Stimulated activated CD4-positive, alpha-beta T cell treated with anti-CD3 and anti-CD28 coated beads, TNF-alpha, amount 100 ng/mL, for 1 hour (primary cell): ENCODE measurements at regions not wholly inside any gene's neighbourhood (a gene's known extent, or its start where the extent isn't known, plus 50 kb on each side); places are given as distances from the start of the nearest gene placed in this dataset.

Source experiments
- DNase-seq, 3 donors: peaks; one replicate each; pipeline ENCODE4 v3.0.0-alpha.2; 2020; ENCODE audit warnings: low read depth in 3 of 3, low spot score in 1 of 3

DNA sequence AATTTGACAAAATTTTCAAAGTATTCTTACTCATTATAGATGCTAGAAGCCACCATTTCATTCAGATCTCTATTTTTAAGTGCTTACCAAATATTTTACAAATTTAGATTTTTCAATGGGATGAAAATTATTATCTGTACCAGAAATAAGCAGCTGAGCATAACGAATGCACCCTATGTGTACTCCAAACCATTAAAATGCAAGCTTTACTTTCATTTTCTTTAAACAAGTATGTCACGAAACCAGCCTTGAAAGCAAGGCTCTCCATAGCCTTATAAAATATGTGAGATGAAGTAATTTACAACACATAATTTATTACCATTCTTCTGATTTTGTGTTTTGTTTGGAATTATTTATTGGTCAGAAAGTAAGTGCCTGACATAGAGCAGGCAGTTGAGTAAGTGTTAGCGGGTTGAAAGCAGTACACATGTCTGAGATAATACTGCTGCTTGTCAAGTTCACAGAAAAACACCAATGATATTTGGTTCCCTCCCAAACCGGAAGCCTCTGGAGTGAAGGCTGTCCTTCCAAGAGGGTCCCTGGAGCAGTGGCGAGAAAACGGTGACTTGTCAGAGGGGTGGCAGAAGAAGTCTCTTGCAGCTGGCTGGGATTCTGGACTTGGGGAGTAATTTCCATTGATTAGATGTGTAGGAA, 322.7 kb upstream of the PFKP start:
- no peak for DNase-seq

DNA sequence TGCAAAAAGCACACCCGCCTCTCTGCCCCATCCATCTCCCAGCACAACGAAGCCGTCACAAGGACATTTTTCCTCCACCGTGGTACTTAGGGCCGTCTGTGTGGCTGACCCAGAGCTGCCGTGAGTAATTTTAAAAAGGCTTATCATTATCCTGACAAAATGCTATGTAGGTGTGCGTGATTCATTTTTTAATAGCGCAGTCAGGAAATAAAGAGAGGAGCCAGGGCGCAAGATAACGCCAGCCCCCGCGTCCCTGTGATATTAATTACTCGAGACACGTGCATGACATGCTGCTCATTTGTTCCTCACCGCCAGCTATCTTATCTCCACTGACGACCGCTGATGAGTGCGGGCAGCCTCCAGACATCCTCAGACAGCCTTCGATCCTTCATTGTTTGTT, 332.7 kb upstream of the PFKP start:
- no peak for DNase-seq

DNA sequence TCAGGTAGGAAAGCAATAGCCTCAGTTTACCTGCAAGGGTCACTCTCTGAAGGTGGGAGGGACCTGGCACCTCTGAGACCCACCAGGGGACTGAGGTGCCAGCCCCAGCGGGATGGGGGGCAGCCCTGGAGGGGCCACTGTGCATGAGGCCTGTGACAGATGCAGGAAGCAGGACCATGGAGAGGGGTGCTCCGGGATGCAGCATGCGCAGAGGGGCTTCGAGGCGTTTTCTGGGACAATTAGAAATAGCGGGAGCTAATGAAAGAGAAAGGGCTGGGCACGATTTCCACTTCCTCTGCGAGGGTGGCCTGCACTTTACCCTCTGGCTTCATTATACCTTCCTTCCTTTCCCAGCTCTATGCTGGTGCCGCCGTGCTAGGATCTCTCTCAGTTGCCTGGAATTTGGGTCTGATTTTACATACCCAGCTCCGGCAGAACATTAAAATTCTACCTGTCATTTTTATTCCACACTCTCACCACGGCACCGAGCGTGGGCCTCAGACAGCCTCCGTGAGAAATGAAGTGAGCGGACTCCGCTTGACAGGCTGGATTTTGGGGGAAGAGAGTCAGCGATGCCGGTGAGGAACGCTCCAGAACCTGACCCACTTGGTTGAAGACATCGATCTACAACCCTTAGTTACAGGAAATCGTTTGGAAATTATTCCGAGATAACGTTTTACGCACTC, 333.9 kb upstream of the PFKP start:
- no peak for DNase-seq

DNA sequence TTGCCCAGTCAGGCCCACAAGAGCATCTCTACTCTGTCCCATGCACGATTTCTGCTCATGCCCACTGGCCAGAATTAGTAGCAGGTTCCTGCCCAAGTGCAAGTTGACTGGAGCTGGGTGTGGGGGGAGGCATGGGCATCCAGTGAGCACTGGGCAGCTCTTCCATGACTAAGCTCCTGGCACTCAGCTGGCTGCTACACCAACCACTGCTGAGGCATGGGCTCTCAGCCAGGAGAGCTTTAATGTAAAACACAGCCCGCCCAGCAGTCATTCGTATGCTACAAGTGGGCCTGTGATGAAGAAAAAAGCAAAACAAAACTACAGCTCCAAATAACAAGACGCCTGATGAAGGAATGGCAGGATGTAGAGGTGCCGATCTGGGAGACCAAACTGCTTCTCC, 335.4 kb upstream of the PFKP start:
- no peak for DNase-seq

DNA sequence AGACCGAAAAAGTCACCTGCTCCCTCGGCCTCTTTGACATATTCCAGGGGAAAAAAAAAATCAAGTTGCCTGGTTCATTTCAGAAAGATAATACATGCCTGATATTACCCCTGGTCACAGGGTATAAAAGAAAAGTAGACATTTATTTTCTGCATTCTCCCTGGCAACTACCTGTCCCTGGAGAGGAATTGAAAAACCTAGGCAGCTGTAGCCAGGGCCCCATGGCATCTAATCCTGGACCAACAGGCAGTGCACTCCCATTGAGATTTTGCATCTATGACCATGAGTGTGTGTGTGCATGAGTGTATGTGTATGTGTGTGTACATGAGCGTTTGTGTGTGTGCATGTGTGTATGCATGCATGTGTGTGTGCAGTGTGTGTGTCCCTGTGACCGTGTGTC, 338.2 kb upstream of the PFKP start:
- no peak for DNase-seq

DNA sequence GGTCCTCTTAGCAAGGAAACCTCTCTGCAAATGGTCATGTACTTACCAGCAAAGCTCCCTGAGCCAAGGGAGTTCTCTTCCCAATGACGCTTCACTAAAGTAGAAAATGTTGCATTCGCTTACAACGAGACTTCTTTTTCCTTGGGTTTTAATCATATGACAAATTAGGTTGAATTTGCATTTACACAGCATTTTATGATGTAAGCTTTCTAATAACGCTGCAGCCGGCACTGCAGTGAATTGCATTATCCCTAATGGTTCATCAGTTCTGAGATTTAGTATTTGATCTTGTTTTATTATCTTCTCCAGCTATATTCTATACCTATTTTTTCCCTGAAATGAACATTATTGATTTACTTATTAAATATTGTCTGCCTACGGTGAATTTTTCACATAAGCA, 339.3 kb upstream of the PFKP start:
- DNase-seq = no peak

DNA sequence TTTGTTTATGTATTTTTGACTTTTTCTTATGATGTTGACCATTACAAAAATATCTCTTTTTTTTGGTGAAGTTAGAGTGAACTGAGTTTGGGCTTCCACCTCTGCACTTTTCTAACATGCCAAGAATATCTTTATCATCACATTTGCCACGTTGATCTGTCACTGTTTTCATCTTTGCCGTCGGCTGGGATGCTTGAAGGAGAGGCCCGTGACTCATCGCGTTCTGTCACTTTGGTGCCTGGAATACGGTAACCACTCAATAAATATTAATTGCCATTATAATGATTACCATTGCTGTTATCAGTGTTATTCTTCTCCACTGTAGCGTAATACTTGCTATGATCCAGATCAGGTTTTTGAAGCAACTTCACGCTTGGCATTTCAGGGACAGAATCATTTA, 350.8 kb upstream of the PFKP start:
- DNase-seq = no peak

DNA sequence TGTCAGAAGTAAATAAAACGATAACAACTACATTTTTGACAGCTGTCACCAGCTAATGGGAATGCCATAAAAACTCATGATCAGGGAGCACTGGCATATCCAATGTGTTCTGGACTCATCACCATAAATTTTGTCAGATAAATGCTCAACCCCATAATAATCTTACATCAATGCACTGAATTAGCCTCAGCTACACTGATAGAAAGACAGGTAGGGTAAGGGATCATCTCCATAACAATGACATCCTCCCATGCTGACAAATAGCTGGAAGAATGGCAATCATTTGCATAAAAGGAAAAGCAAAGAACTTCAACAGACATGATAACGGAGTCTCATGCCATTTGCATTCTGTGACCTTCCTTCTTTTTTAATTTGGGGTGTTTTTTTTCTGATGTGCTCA, 352.8 kb upstream of the PFKP start:
- no peak for DNase-seq

DNA sequence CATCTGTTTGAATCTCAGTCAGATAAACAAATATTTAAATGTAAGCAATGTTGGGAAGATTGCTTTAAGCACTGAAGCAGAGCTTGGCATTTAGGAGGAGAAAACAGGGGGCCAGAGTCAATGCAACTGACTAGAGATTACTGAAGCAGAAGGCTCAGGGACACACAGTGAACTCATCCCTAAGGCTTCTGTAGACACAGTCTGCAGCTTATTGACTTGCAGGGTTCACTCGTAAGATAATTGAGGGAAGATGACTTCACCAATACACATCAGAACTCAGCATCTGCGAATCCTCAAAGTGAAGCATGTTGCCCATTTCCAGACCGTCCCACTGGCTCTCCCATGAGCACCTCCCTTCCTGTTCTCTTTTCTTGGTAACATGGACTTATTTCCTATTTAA, 363.4 kb upstream of the PFKP start:
- no peak for DNase-seq

DNA sequence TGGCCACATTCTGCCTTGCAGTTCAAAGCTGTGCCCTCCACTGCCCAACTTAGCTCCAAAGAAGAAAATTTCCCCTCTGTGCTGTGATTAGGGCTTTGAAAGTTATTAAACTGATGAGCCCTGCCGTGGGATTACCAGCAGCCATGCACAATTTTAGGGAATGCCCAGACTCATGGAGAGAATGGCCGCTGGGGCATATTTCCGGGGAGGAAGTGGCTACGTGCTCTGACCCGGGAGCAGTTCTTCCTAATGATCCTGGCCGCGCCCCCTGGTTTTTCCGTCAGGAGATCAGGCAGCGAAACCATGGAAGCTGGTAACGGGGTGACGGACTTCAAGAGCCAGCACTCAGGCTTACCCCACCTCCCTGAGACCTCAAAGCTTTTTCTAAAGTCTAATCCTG, 365.5 kb upstream of the PFKP start:
- no peak for DNase-seq

DNA sequence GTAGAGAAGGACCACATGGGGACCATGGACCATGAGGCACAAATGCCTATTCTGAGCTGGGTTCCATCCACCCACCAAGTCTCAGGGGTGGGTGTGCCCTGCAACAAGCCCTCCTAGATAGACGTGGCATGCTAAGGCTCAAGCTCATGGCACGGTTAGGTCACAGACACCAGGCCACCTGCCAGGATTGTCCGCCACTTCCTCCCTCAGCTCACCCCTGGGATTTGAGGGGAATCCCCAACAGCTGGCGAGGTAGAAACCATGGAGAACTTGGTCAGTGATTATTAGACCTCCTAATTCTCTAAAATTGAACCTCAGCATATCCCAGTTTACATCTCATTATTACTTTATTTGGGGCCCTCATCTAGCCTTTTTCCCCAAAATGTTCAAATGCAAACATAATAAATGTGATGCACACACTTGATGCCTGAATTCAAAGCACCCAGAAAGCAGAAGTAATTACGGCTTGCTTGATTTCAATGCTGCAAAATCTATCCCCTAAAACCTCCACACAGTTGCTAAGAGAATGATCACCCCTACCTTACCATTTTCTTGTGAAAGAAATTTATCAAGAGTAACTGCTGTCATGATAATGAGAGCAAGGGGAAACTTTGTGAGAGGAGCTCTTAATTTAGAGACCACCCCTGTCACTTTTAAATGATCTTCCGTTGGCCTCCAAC, 366.6 kb upstream of the PFKP start:
- no peak for DNase-seq

DNA sequence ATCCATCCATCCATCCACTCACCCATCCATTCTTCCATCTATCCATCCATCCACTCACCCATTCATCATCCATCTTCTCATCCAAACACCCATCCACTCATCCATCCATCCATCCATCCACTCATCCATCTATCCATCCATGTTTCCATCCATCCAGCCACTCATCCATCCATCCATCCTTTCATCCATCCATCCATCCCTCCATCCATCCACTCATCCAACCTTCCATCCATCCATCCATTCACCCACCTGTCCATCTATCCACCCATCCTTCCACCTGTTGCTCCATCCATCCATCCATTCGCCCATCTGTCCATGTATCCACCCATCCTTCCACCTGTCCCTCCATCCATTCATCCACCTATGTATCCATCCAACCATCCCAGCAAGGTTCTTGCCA, 378.4 kb upstream of the PFKP start:
- DNase-seq = no peak

DNA sequence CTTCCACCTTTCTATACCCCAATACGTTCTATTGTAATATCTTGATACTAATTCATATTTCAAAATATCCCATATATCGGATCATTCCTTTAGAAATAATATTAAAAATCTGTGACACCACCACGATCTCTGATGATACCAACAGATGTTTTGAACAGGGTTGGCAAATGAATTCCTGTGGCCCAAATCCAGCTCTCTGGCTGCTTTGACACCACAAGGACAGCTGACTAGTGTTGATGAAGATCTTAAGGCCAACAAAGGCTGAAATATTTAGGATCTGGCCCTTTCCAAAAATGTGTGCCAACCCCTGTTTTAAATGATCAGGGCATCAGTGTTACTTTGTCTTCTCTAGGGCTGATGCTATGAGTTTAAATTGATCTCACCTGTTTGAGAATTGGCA, 380.7 kb upstream of the PFKP start:
- no peak for DNase-seq

DNA sequence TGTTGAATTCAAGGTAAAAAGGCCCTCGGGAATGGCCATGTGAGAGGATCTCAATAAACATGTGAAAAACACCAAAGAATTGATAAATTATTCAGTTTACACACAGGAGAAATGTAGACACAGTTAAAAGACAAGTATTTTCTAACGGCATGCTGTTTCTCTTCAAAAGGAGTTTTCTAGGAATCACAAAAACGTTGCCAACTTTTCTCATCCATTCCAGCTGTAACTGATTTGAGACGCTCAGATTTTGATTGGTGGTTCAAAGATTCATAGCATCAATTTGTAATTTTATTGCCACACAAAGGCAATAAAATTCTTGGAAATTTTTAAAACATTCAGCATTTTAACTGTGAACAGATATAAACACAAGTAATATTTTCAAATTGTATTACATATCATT, 384.9 kb upstream of the PFKP start:
- no peak for DNase-seq

DNA sequence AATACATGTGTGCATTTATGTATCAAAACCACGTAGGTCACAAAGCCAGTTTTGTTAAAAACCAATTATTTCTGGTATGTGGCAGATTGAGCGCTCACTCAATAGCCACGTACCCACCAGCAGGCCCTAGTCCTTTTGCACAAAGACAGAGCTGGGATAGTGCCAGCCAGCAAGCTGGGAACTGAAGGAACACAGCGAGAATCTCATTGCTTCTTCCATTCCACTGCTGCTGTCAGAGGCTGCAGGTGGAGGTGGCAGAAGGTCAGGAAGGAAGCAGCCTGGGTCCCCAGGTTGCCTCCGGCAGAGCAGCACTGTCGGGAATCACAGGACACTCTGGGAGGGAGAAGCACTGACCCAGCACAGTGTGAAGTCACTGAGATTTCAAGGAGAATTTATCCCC, 385.5 kb upstream of the PFKP start:
- no peak for DNase-seq

DNA sequence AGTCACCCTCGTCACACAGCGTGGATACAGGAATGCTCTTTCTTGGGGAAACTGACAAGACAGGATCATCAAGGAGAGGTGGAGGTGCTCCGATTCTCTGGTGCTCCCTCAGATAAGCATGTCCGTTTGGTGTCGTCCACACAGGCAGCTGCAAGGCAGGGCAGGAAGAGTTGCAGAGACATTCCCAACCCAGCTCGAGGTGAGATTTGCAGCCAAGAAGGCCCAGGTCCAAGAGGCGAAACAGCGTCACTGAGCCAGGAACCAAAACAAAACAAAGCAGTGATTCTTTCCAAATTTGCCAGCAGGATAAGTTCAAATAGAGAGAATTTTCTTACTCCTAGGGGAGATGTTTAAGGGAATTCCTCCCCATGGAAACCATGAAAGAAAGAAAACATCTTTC, 386.5 kb upstream of the PFKP start:
- DNase-seq = no peak

DNA sequence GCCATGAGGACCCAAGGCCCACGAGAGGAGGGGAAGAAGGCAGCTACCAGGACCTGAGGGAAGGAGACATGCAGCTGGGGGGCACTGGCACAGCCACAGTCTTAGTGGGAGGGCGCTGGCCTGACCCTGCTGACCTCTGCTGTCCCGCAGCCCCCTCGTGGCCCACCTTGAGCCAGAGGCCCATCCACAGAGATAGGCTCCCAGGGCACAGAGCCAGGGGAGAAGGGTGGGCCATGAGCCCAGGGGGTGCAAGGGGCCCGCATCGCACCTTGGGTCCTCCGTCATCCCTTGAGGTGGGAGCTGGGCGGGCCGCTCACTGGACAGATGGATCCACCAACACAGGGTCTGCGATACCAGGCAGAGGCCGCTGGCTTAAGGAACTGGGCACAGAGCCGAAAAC, 387.7 kb upstream of the PFKP start:
- no peak for DNase-seq

DNA sequence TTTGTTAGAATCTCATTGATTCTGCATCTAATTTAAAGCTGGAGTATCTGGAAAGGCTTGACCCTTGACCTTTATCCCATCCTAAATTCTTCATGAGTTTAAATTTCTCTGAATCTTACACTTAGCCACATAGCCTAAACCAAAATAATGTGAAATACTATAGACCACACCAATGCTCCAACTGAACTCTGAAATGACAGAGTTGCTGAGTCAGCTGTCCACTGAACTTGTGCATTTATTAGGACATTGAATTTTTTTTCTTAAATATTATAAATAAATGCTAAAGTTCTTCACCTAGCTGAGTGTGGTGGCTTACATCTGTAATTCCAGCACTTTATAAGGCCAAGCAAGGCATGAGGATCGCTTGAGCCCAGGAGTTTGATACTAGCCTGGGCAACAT, 390.9 kb upstream of the PFKP start:
- no peak for DNase-seq

DNA sequence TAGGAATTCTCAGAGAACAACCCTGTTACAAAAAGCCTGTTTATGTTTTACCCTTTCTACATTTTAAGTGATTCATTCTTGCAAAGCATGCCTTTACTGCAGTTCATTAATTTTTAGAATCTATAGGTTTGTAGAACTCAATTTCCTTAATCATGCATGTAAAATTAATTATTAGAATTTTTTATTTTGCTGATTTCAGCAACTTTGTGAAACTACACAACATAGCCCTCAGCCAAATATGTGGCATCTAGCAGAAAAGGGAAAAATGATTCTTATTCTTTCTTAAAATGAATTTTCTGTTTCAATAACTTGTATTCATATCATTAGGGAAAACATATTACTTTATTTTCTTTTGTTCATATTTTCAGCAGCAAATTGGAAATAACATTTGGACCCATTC, 392.9 kb upstream of the PFKP start:
- no peak for DNase-seq

DNA sequence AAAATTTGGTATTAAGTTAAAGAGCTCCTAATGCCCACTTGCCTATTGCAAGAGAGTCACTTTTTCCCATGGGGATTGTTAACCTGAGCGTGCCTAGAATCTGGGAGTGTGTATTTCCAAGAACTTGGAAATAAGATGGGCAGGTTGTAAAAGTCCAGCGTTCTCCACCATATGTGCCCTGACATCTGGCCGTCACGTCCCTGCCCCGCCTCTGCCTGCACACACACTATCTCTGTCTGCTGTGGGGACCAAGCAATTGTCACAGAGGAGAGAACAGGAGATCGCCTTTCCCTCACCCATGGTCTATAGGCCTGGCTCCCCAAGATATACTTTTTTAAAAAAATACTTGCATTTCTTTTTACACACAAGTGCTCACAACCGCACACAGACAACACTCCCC, 396.5 kb upstream of the PFKP start:
- DNase-seq = no peak

DNA sequence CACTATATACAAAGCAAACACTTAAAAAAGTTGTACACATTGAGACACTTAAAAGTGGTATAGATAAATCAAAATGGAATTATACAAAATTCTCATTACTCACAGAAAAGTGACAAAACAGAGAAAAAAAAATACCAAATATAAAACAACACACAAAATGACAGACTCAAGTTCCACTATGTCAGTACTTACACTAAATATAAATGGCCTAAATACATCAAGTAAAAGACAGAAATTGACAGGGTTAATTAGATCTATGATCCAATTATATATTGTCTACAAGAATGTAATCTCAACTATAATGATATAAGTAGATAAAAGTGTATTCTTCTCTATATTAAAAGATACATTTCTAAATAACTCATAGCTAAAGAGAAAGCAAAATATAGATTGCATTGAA, 401.6 kb upstream of the PFKP start:
- DNase-seq = no peak

DNA sequence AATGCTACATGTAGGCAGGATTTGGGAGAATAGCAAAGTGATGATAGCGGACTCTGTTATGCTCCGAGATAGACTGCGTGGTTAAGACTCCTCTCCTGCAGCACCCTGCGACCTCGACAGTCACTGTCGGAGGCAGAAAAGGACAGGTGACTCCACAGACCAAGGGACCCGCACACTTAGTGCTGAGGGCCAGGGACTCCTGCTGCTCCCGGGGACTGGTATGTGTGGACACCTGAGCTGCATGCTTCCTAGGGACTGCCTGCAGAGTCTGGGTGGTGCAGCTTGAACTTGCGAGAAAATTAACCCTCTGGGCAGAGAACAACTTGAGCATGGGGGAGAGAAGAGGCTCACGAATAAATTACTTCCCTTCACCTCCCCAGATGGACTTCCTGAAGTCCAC, 407.1 kb upstream of the PFKP start:
- DNase-seq = no peak

DNA sequence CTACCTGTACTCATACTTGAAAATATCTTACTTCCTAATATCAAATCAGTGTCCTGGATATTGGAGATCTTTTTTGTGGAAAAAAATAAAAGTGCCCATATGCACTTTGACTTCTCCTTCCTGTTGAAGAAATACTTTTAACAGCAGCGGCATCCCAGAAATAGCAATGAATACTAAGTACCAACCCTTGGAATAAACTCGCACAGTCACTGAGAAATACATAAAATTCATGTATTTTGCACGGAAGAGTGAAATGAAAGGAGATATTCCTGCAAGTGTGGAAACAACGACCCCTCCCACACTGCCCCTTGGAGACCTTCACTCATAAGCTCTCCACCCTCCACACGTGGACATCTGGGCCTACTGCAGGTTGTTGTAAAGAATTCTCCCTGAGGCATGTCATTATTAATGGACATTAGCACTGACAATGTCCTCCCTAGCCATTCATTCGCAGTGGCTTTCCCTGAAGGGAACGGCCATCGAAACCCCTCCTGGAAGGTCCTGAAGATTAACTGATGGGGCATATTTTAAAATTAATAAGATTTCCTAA, 407.6 kb upstream of the PFKP start:
- DNase-seq = no peak
